ENCODE measurements at regions not wholly inside any gene's neighbourhood (a gene's known extent, or its start where the extent isn't known, plus 50 kb on each side); places are given as distances from the start of the nearest gene placed in this dataset.

DNA sequence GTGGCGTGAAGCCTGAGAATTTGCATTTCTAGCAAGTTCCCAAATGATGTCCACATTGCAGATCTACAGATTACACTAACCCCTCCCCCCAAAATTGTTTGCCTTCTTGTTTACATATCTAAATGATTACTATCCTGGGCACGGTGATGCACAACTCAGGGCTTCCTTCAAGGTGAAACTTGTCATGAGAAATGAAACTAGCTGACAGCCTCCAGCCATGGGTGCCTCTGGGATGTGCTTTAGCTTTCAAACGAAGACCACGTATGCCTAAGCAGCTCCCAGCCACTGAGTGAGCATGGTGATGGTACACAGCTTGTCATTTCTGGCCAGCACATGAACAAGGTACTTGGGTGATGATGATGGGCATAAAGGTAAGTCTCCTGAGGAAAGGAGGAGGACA, 464.8 kb upstream of the DDX18 start:
- TF ChIP-seq SNAI2 (CRISPR knock-in tag; IDR thresholded peaks at IDR 0.05), result no peak
- TF ChIP-seq, protein P1, sequence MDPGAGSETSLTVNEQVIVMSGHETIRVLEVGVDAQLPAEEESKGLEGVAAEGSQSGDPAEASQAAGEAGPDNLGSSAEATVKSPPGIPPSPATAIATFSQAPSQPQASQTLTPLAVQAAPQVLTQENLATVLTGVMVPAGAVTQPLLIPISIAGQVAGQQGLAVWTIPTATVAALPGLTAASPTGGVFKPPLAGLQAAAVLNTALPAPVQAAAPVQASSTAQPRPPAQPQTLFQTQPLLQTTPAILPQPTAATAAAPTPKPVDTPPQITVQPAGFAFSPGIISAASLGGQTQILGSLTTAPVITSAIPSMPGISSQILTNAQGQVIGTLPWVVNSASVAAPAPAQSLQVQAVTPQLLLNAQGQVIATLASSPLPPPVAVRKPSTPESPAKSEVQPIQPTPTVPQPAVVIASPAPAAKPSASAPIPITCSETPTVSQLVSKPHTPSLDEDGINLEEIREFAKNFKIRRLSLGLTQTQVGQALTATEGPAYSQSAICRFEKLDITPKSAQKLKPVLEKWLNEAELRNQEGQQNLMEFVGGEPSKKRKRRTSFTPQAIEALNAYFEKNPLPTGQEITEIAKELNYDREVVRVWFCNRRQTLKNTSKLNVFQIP (CRISPR knock-in tag; IDR thresholded peaks at IDR 0.05; ENCODE audit: borderline replicate concordance, low read depth), result no peak
- TF ChIP-seq BACH2 (CRISPR knock-in tag; IDR thresholded peaks at IDR 0.05; ENCODE audit: borderline replicate concordance), result no peak
- TF ChIP-seq OSR1 (CRISPR knock-in tag; IDR thresholded peaks at IDR 0.05), result no peak
- no peak for TF ChIP-seq GLIS3 (CRISPR knock-in tag; IDR thresholded peaks at IDR 0.05)
- ATAC-seq, result no peak

DNA sequence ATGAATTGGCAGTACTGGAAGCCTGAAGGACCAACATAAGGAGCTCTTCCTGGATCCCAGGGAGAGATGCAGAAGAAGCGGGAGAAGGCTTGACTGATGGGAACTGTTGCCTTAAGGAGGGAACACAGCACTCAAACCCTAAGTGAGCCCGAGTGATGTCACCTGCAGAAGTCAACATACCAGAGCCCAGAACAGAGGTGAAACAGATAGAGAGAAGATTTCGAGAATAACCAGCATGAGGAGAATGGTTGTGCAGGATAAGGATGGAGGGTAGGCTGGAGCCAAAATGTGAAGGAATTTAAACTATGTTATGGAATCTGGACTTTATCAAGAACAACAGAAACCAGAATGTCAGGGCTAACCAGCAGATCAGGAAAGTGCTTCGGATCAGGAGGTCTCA, 463.1 kb upstream of the DDX18 start:
- ATAC-seq, result no peak
- TF ChIP-seq CSDC2 (CRISPR knock-in tag; IDR thresholded peaks at IDR 0.05) (no peak), SNAI2 (CRISPR knock-in tag; IDR thresholded peaks at IDR 0.05) (no peak), ZFP30 (CRISPR knock-in tag; IDR thresholded peaks at IDR 0.05) (no peak), ZFP3 (CRISPR knock-in tag; IDR thresholded peaks at IDR 0.05) (no peak), ISL1 (CRISPR knock-in tag; IDR thresholded peaks at IDR 0.05) (no peak), PPARA (CRISPR knock-in tag; IDR thresholded peaks at IDR 0.05; ENCODE audit: borderline replicate concordance) (no peak), ZC3H10 (CRISPR knock-in tag; IDR thresholded peaks at IDR 0.05) (no peak), TCF4 (CRISPR knock-in tag; IDR thresholded peaks at IDR 0.05; ENCODE audit: borderline replicate concordance) (no peak), ZNF565 (CRISPR knock-in tag; conservative IDR thresholded peaks at IDR 0.05; ENCODE audit: low read depth) (no peak), ARNTL (CRISPR knock-in tag; IDR thresholded peaks at IDR 0.05; ENCODE audit: borderline replicate concordance, low read depth) (no peak), ZNF8 (CRISPR knock-in tag; IDR thresholded peaks at IDR 0.05) (no peak), ESRRG (CRISPR knock-in tag; IDR thresholded peaks at IDR 0.05) (no peak), GLIS3 (CRISPR knock-in tag; IDR thresholded peaks at IDR 0.05) (no peak), TOX (CRISPR knock-in tag; IDR thresholded peaks at IDR 0.05; ENCODE audit: borderline replicate concordance) (no peak), BACH2 (CRISPR knock-in tag; IDR thresholded peaks at IDR 0.05; ENCODE audit: borderline replicate concordance) (no peak)
- TF ChIP-seq, protein P2, sequence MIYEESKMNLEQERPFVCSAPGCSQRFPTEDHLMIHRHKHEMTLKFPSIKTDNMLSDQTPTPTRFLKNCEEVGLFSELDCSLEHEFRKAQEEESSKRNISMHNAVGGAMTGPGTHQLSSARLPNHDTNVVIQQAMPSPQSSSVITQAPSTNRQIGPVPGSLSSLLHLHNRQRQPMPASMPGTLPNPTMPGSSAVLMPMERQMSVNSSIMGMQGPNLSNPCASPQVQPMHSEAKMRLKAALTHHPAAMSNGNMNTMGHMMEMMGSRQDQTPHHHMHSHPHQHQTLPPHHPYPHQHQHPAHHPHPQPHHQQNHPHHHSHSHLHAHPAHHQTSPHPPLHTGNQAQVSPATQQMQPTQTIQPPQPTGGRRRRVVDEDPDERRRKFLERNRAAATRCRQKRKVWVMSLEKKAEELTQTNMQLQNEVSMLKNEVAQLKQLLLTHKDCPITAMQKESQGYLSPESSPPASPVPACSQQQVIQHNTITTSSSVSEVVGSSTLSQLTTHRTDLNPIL (CRISPR knock-in tag; IDR thresholded peaks at IDR 0.05; ENCODE audit: low read depth), result no peak
- TF ChIP-seq, protein P3, sequence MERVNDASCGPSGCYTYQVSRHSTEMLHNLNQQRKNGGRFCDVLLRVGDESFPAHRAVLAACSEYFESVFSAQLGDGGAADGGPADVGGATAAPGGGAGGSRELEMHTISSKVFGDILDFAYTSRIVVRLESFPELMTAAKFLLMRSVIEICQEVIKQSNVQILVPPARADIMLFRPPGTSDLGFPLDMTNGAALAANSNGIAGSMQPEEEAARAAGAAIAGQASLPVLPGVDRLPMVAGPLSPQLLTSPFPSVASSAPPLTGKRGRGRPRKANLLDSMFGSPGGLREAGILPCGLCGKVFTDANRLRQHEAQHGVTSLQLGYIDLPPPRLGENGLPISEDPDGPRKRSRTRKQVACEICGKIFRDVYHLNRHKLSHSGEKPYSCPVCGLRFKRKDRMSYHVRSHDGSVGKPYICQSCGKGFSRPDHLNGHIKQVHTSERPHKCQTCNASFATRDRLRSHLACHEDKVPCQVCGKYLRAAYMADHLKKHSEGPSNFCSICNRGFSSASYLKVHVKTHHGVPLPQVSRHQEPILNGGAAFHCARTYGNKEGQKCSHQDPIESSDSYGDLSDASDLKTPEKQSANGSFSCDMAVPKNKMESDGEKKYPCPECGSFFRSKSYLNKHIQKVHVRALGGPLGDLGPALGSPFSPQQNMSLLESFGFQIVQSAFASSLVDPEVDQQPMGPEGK (CRISPR knock-in tag; IDR thresholded peaks at IDR 0.05; ENCODE audit: borderline replicate concordance), result no peak
- TF ChIP-seq, protein P1 (CRISPR knock-in tag; IDR thresholded peaks at IDR 0.05; ENCODE audit: borderline replicate concordance, low read depth), result no peak

DNA sequence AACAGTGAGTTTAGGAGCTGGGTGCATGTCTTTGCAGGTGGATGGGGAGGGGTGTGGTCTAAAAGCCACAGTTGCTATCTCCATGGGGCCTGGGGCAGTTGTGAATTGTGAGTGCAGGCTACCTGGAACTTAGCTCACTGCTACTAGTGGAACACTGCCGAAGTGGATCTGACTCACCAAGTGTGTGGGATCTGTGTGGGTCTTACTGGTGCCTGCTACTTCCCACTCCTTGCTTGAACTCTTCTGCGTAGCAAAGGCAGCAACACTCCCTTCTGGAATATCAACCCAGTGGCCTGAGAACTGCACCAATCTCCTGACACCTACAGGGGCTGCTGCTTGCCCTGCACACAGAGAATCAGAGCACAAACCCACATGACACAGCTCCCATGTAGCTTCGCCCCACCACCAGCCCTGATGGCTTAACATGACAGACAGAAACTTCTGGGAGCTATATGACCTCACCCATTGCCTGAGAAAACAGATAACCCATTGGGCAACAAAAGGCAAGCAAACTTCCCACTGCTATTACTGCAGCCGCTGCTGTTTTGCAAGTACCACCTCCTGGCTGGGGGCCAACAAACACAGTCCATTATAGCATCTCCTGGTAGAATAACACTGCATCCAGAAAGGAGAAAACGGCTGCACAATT, 455.1 kb upstream of the DDX18 start:
- no peak for ATAC-seq
- no peak for TF ChIP-seq ARNTL (CRISPR knock-in tag; IDR thresholded peaks at IDR 0.05; ENCODE audit: borderline replicate concordance, low read depth)
- TF ChIP-seq CSDC2 (CRISPR knock-in tag; IDR thresholded peaks at IDR 0.05), result no peak
- no peak for TF ChIP-seq RARB (CRISPR knock-in tag; IDR thresholded peaks at IDR 0.05)
- TF ChIP-seq ZNF8 (CRISPR knock-in tag; IDR thresholded peaks at IDR 0.05), result no peak
- no peak for TF ChIP-seq ISL1 (CRISPR knock-in tag; IDR thresholded peaks at IDR 0.05)
- TF ChIP-seq, protein P4, sequence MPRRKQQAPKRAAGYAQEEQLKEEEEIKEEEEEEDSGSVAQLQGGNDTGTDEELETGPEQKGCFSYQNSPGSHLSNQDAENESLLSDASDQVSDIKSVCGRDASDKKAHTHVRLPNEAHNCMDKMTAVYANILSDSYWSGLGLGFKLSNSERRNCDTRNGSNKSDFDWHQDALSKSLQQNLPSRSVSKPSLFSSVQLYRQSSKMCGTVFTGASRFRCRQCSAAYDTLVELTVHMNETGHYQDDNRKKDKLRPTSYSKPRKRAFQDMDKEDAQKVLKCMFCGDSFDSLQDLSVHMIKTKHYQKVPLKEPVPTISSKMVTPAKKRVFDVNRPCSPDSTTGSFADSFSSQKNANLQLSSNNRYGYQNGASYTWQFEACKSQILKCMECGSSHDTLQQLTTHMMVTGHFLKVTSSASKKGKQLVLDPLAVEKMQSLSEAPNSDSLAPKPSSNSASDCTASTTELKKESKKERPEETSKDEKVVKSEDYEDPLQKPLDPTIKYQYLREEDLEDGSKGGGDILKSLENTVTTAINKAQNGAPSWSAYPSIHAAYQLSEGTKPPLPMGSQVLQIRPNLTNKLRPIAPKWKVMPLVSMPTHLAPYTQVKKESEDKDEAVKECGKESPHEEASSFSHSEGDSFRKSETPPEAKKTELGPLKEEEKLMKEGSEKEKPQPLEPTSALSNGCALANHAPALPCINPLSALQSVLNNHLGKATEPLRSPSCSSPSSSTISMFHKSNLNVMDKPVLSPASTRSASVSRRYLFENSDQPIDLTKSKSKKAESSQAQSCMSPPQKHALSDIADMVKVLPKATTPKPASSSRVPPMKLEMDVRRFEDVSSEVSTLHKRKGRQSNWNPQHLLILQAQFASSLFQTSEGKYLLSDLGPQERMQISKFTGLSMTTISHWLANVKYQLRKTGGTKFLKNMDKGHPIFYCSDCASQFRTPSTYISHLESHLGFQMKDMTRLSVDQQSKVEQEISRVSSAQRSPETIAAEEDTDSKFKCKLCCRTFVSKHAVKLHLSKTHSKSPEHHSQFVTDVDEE (CRISPR knock-in tag; IDR thresholded peaks at IDR 0.05), result no peak
- no peak for TF ChIP-seq ZC3H10 (CRISPR knock-in tag; IDR thresholded peaks at IDR 0.05)
